ENCODE measurements at regions not wholly inside any gene's neighbourhood (a gene's known extent, or its start where the extent isn't known, plus 50 kb on each side); places are given as distances from the start of the nearest gene placed in this dataset.

DNA sequence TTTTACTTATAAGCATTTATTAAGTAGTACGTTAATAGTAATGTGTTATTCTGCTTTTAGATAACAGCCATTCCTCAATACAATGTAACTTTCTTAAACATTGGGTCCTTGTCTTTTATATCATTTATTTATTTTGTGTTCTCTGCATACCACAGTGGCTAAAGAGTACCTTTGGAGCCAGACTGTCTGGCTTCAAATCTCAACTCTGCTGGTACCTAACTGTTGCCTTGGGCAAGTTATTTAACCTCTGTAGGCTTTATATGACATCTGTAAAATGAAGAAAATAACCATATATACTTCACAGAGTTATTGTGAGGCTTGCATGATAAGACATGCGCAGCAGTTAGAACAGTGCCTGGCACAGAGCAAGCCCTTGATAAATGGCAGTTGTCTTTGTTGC, 397.6 kb downstream of the MDFIC start:
- TF ChIP-seq POLR2A (IDR thresholded peaks at IDR 0.05; ENCODE audit: low read length) (no peak), GATA1 (IDR thresholded peaks at IDR 0.05; ENCODE audit: low read depth, low read length) (no peak)

Data from erythroblast (primary cell).